HL-60 (cell line): ENCODE measurements at regions not wholly inside any gene's neighbourhood (a gene's known extent, or its start where the extent isn't known, plus 50 kb on each side); places are given as distances from the start of the nearest gene placed in this dataset.

Experiments
- DNase-seq, 2 experiments: peaks; one replicate each; pipeline ENCODE4 v3.0.0-alpha.2; 2010 to 2020; ENCODE audit warnings: low read depth in 1 of 2, low spot score in 1 of 2
- H3K27ac ChIP-seq: fragments of 250-450 bp; sonication (Bioruptor Pico); replicated peaks from 2 replicates; pipeline ENCODE4 v1.5.1; 2020; ENCODE audit warnings: mild to moderate bottlenecking, moderate library complexity
- H3K27me3 ChIP-seq: fragments of 250-450 bp; sonication (Bioruptor Pico); 2 replicates; pipeline ENCODE4 v1.5.1; 2021; ENCODE audit warnings: mild to moderate bottlenecking, moderate library complexity; ENCODE audit not compliant: insufficient read depth, poor library complexity, severe bottlenecking
- H3K4me3 ChIP-seq: replicated peaks from 2 replicates; pipeline ENCODE4 v1.5.1; 2011; ENCODE audit warnings: mild to moderate bottlenecking, control low read depth, low read length; ENCODE audit not compliant: insufficient read depth
- GABPA ChIP-seq: IDR thresholded peaks from 2 replicates; pipeline ENCODE4 v1.6.1; 2012; ENCODE audit warnings: low read depth
- POLR2AphosphoS5 ChIP-seq: IDR thresholded peaks from 2 replicates; pipeline ENCODE4 v1.6.1; 2012; ENCODE audit warnings: low read depth
- REST ChIP-seq: IDR thresholded peaks from 2 replicates; pipeline ENCODE4 v1.6.1; 2012; ENCODE audit warnings: low read depth; ENCODE audit not compliant: insufficient replicate concordance
- SPI1 ChIP-seq: IDR thresholded peaks from 2 replicates; pipeline ENCODE4 v1.6.1; 2012; ENCODE audit warnings: low read depth, mild to moderate bottlenecking, borderline replicate concordance
- TF ChIP-seq, protein P1 (sequence below): IDR thresholded peaks from one replicate; pipeline ENCODE4 v1.5.1; 2011; ENCODE audit warnings: low read length, control low read depth, inconsistent platforms; ENCODE audit not compliant: insufficient read depth

- DNase-seq, result no peak
- no peak overlapping the region for H3K27ac ChIP-seq
- H3K4me3 ChIP-seq, result no peak overlapping the region
- H3K27me3 ChIP-seq, result no peaks in the 10 kb centered on the region
- TF ChIP-seq REST (no peak), SPI1 (no peak), POLR2AphosphoS5 (no peak)
- TF ChIP-seq, protein P1, sequence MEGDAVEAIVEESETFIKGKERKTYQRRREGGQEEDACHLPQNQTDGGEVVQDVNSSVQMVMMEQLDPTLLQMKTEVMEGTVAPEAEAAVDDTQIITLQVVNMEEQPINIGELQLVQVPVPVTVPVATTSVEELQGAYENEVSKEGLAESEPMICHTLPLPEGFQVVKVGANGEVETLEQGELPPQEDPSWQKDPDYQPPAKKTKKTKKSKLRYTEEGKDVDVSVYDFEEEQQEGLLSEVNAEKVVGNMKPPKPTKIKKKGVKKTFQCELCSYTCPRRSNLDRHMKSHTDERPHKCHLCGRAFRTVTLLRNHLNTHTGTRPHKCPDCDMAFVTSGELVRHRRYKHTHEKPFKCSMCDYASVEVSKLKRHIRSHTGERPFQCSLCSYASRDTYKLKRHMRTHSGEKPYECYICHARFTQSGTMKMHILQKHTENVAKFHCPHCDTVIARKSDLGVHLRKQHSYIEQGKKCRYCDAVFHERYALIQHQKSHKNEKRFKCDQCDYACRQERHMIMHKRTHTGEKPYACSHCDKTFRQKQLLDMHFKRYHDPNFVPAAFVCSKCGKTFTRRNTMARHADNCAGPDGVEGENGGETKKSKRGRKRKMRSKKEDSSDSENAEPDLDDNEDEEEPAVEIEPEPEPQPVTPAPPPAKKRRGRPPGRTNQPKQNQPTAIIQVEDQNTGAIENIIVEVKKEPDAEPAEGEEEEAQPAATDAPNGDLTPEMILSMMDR, result no peak
These were observed 455.2 kb upstream of the DYNLRB2 start for GRCh38 chr16:80085606-80086005.

DNA sequence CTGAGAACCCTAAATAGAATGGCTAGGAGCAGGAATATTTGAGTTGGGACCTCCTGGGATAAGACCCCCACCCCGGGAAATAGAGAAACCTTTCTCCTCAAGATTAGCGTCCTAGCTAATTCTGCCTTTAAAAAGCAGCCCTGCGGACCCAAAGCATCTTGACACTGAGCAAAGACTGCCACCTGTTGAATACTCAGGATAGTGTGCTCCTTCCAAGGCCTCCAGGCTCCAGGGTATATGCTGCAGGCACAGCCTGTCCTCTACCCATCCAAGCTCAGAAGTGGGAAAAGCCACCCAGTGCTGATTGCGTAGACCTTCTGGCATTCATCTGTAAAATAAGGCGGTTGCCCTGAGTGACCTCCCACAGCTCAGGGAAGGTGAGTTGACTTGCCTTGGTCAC is 456.2 kb upstream of the DYNLRB2 start:
- TF ChIP-seq, protein P1, result no peak
- TF ChIP-seq POLR2AphosphoS5 (no peak), SPI1 (no peak), GABPA (no peak), REST (no peak)
- H3K27ac ChIP-seq, result no peak overlapping the region
- no peak overlapping the region for H3K4me3 ChIP-seq
- no peaks in the 10 kb centered on the region for H3K27me3 ChIP-seq
- DNase-seq, result no peak

- no peak for DNase-seq
- no peak overlapping the region for H3K27ac ChIP-seq
- H3K27me3 ChIP-seq, result no peaks in the 10 kb centered on the region
- no peak overlapping the region for H3K4me3 ChIP-seq
- TF ChIP-seq, protein P1, result no peak
- TF ChIP-seq POLR2AphosphoS5 (no peak), REST (no peak)
These were observed 456.6 kb upstream of the DYNLRB2 start for GRCh38 chr16:80084163-80084562.
